ENCODE measurements at regions not wholly inside any gene's neighbourhood (a gene's known extent, or its start where the extent isn't known, plus 50 kb on each side); places are given as distances from the start of the nearest gene placed in this dataset.

- no peak overlapping the region for H3K27ac Mint-ChIP-seq
- no peak overlapping the region for H3K4me3 Mint-ChIP-seq
- no peaks in the 10 kb centered on the region for H3K27me3 Mint-ChIP-seq
- H3K4me1 Mint-ChIP-seq (ENCODE audit: unreplicated experiment): no peaks in the 10 kb centered on the region
- H3K9me3 Mint-ChIP-seq: peaks cover 19% of the 10 kb centered on the region
- TF ChIP-seq CTCF (conservative IDR thresholded peaks at IDR 0.05): no peak
- H3K36me3 Mint-ChIP-seq: no peaks in the 10 kb centered on the region
- DNase-seq (ENCODE audit: extremely low spot score, unreplicated experiment): no peak
These were observed 70.3 kb upstream of the MIR17HG start for GRCh38 chr13:91277013-91277676.

- no peaks in the 10 kb centered on the region for H3K36me3 Mint-ChIP-seq
- no peak overlapping the region for H3K4me3 Mint-ChIP-seq
- H3K27me3 Mint-ChIP-seq: no peaks in the 10 kb centered on the region
- H3K9me3 Mint-ChIP-seq: peaks cover 19% of the 10 kb centered on the region
- no peak overlapping the region for H3K27ac Mint-ChIP-seq
- H3K4me1 Mint-ChIP-seq (ENCODE audit: unreplicated experiment): no peaks in the 10 kb centered on the region
- no peak for TF ChIP-seq CTCF (conservative IDR thresholded peaks at IDR 0.05)
- DNase-seq (ENCODE audit: extremely low spot score, unreplicated experiment): no peak
These were observed 69.2 kb upstream of the MIR17HG start for GRCh38 chr13:91278291-91278690.

- Mint-ChIP-seq H3K4me3 (no peak overlapping the region), H3K27ac (no peak overlapping the region), H3K9me3 (peaks cover 19% of the 10 kb centered on the region), H3K4me1 (ENCODE audit: unreplicated experiment) (no peaks in the 10 kb centered on the region), H3K36me3 (no peaks in the 10 kb centered on the region), H3K27me3 (no peaks in the 10 kb centered on the region)
- no peak for TF ChIP-seq CTCF (conservative IDR thresholded peaks at IDR 0.05)
- no peak for DNase-seq (ENCODE audit: extremely low spot score, unreplicated experiment)
These were observed 68.6 kb upstream of the MIR17HG start for GRCh38 chr13:91278888-91279287.

- H3K27me3 Mint-ChIP-seq: no peaks in the 10 kb centered on the region
- no peak for DNase-seq (ENCODE audit: extremely low spot score, unreplicated experiment)
- H3K27ac Mint-ChIP-seq: no peak overlapping the region
- no peak for TF ChIP-seq CTCF (conservative IDR thresholded peaks at IDR 0.05)
- H3K4me1 Mint-ChIP-seq (ENCODE audit: unreplicated experiment): no peaks in the 10 kb centered on the region
- no peaks in the 10 kb centered on the region for H3K36me3 Mint-ChIP-seq
- H3K9me3 Mint-ChIP-seq: peaks cover 19% of the 10 kb centered on the region
- no peak overlapping the region for H3K4me3 Mint-ChIP-seq
These were observed 66.7 kb upstream of the MIR17HG start for GRCh38 chr13:91280801-91281200.

GRCh38 chr13:91284335-91284734 is 63.2 kb upstream of the MIR17HG start:
- Mint-ChIP-seq H3K9me3 (no peaks in the 10 kb centered on the region), H3K27ac (no peak overlapping the region), H3K27me3 (no peaks in the 10 kb centered on the region), H3K36me3 (no peaks in the 10 kb centered on the region), H3K4me1 (ENCODE audit: unreplicated experiment) (no peaks in the 10 kb centered on the region), H3K4me3 (no peak overlapping the region)
- TF ChIP-seq CTCF (conservative IDR thresholded peaks at IDR 0.05): no peak
- no peak for DNase-seq (ENCODE audit: extremely low spot score, unreplicated experiment)

- Mint-ChIP-seq H3K27me3 (no peaks in the 10 kb centered on the region), H3K4me3 (no peak overlapping the region), H3K9me3 (no peaks in the 10 kb centered on the region), H3K4me1 (ENCODE audit: unreplicated experiment) (peaks cover 3% of the 10 kb centered on the region), H3K27ac (no peak overlapping the region), H3K36me3 (no peaks in the 10 kb centered on the region)
- DNase-seq (ENCODE audit: extremely low spot score, unreplicated experiment): no peak
- TF ChIP-seq CTCF (conservative IDR thresholded peaks at IDR 0.05): no peak
These were observed 61.2 kb upstream of the MIR17HG start for GRCh38 chr13:91286317-91286716.

Measured in type B pancreatic cell (in vitro differentiated cells).